Spleen (tissue), 7 donors: ENCODE measurements at regions not wholly inside any gene's neighbourhood (a gene's known extent, or its start where the extent isn't known, plus 50 kb on each side); places are given as distances from the start of the nearest gene placed in this dataset.

Experiments used
- CTCF ChIP-seq, 11 experiments: fragments of 200-600 bp in 7 of 11; fragments of 450-650 bp in 4 of 11; sonication (generic) in 4 of 11; IDR thresholded peaks in 8 of 11; conservative IDR thresholded peaks in 3 of 11; 1 replicate in 7 of 11; 2 replicates in 4 of 11; pipeline versions ENCODE4 v1.4.0 to v1.8.0; 2016 to 2021; ENCODE audit warnings: antibody characterized with exemption in 11 of 11, inconsistent platforms in 4 of 11, mild to moderate bottlenecking in 1 of 11
- POLR2A ChIP-seq, 3 donors: fragments of 450-650 bp; IDR thresholded peaks; one replicate each; pipeline ENCODE4 v1.5.1; 2017; ENCODE audit warnings: antibody characterized with exemption in 3 of 3, mild to moderate bottlenecking in 1 of 3
- donor health status: DM: no; HTN: no; CAD: no; lungs with moderate emphysema.
- donor health status: DM: no; HTN: no; CAD: no.
- donor health status: DM: no; HTN: no; CAD: no.

GRCh38 chr2:67642961-67643360, 245.8 kb downstream of the ETAA1 start:
- TF ChIP-seq CTCF (IDR thresholded peaks at IDR 0.05 in 8 of 11, conservative IDR thresholded peaks at IDR 0.05 in 3 of 11) (no peak), POLR2A (IDR thresholded peaks at IDR 0.05) (no peak)
